ENCODE measurements at regions not wholly inside any gene's neighbourhood (a gene's known extent, or its start where the extent isn't known, plus 50 kb on each side); places are given as distances from the start of the nearest gene placed in this dataset.

DNA sequence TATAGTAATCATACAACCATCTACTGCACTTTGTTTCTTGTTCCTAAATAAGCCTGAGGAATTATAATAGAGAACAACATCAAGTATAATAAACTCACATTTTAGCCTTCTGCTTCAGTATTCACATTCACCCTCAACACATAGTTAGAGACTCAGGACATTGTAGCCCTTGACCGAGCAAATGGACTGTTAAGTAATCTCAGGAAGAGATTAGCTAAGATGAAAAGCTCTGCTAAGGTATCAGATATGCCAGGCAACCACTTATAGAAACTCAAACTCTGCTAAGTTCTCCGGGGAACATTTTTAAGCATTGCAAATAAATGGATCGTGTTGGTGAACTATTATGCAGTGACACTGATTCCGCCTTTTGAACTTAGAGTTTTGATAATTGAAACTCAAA lies 252.0 kb downstream of the DTWD2 start:
- TF ChIP-seq ARNT (IDR thresholded peaks at IDR 0.05) (no peak), FOXA1 (IDR thresholded peaks at IDR 0.05) (no peak), BHLHE40 (IDR thresholded peaks at IDR 0.05; ENCODE audit: borderline replicate concordance) (no peak), FOXK2 (IDR thresholded peaks at IDR 0.05) (no peak), SUZ12 (IDR thresholded peaks at IDR 0.05) (no peak), HDGF (IDR thresholded peaks at IDR 0.05; ENCODE audit: borderline replicate concordance) (no peak), NFRKB (IDR thresholded peaks at IDR 0.05) (no peak), SP1 (IDR thresholded peaks at IDR 0.05) (no peak), TARDBP (IDR thresholded peaks at IDR 0.05) (no peak), LEF1 (IDR thresholded peaks at IDR 0.05; ENCODE audit: borderline replicate concordance) (no peak), L3MBTL2 (conservative IDR thresholded peaks at IDR 0.05) (no peak), FOXM1 (IDR thresholded peaks at IDR 0.05; ENCODE audit: borderline replicate concordance) (no peak), ZNF384 (IDR thresholded peaks at IDR 0.05) (no peak)
- TF ChIP-seq, protein P1, sequence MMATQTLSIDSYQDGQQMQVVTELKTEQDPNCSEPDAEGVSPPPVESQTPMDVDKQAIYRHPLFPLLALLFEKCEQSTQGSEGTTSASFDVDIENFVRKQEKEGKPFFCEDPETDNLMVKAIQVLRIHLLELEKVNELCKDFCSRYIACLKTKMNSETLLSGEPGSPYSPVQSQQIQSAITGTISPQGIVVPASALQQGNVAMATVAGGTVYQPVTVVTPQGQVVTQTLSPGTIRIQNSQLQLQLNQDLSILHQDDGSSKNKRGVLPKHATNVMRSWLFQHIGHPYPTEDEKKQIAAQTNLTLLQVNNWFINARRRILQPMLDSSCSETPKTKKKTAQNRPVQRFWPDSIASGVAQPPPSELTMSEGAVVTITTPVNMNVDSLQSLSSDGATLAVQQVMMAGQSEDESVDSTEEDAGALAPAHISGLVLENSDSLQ (IDR thresholded peaks at IDR 0.05) = no peak

All from HEK293T (cell line).